NCI-H1694 (cell line): ENCODE measurements at regions not wholly inside any gene's neighbourhood (a gene's known extent, or its start where the extent isn't known, plus 50 kb on each side); places are given as distances from the start of the nearest gene placed in this dataset.
"Not testable (repeated sequence)": the region's sequence is repeated elsewhere in the genome, so short reads cannot be mapped to it uniquely, and the experiment has no call there.

ENCODE experiments used
- DNase-seq: peaks from one replicate; lab custom pipeline; 2025; lab: John Stamatoyannopoulos, UW

DNA sequence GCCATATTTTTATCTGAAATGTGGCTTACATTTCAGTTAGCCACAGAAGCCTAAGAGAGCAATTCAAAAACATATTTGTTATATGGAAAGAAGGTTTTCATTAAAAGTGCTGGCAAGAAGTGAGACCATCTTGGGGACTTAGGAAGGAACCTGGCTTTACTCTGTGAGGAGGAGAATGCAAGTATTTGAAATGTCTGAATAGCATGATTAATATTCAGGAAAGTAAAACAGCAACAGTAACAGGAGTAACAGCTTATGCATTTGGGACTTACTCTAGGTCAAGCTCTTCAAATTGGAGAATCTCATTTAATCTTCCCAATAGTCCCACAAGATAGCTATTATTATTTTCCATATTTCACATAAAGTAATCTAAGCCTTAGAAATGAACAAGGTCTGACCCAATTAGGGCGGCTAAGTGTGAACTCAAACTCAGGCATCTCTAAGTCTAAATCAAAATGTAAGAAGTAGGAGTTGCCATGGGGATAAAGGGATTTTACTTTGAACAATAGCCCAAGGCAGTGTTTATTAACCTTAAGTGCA is 816.5 kb downstream of the BCKDHB start:
- no peak for DNase-seq

GRCh38 chr6:80921861-80922460 is 815.5 kb downstream of the BCKDHB start:
- no peak for DNase-seq

DNA sequence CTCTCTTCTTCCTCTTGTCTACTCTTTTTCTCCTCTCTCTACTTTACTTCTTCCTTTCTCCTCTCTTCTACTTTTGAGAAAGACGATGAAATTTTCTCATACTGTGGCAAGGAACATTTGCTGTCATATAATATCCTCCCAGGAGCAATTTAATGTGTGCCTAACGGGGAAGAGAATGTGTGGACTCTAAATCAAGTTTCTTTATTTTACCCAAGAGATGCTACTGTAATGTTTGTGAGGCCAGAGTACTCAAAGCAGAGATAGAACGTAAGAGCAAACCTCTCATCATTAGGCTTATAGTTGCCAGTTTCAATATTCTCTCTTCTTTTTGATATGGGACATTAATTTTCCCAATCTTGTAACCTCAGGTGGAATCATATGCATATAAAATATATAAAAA is 801.4 kb downstream of the BCKDHB start:
- no peak for DNase-seq

GRCh38 chr6:80903711-80904110 is 797.2 kb downstream of the BCKDHB start:
- DNase-seq = no peak

DNA sequence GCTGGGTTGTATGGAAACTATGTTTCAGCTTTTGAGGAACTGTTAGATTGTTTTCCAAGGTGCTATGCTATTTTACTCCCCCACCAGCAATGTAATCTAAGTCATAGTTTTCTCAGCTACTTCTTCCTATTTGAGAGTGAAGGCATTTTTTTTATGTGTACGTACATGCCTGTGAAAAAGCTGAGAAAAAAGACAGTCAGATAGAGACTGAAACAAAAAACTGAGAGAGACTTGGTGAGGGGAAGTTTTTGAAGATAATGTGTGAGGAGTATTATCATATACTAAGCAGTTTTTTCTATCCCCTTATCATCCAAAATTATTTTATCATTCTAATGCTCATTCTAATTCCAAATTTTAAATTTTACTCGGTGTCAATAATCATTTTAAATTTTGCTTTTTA is 780.0 kb downstream of the BCKDHB start:
- no peak for DNase-seq

DNA sequence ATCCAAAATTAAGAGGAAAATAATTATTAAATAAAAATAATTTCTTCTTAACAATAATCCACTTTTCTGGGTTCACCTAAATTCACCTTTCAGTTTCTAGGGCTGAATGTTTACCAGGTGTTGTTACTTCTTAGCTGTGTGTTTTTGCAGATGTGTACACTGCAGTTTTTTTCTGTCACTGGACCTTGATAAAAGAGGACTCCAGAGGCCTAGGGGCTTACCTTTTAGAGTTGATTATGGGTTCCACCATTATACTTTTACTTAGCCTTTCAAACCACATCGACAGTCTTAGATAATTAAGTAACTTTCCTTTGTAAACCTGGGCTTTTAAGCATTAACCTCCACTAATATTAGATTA is 766.5 kb downstream of the BCKDHB start:
- DNase-seq = no peak

DNA sequence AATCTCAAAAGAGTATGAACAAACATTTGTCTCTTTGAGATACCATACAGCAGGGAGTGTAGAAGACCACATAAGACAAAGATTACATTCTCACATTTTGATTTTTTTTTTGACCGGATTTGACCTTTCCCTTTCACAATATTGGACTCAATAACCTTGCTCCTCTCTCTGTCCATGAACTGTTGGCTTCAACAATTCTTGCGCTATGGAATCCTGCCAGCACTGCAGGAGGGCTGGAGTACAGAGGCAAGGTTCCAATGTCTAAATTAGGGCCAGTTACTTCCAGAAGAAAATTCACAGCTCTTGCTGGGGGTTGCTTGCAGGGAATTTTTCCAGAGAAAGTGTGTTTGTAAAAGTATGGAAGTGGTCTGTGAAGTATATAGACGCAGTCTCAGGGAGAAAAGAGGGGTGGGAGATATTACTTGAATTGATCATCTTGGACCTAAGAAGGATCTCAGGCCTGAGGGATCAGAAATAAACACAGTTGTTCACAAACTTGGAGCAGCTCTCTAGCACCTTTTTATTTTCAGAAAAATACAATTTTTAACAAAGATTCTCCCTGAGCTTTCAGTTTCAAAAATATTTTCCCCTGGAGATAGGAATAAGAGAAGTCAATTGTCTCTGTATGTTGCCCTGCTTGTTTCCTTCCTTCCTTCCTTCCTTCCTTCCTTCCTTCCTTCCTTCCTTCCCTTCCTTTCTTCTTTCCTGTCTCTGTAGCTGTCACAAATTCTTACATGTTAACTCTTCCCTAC is 765.9 kb downstream of the BCKDHB start:
- DNase-seq = no peak

DNA sequence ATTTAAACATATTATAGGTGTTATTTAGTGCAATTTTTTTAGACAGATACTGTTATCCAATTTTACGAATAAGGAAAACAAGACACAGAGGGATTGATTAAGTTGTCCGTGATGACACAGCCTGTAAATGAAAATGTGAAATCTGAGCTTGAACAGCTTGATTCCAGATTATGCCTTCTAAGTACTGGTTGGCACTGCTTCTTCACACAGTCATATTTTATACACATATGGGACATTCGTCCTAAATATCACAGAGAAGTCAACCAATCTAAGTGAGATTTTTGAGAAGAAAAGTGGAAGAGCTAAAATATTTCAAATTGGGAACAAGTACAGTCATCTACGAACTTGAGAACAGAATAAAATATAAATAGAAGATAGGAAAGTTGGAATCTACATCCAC is 756.3 kb downstream of the BCKDHB start:
- no peak for DNase-seq

- DNase-seq = no peak
Observed at GRCh38 chr6:80860107-80860506, 753.6 kb downstream of the BCKDHB start.

DNA sequence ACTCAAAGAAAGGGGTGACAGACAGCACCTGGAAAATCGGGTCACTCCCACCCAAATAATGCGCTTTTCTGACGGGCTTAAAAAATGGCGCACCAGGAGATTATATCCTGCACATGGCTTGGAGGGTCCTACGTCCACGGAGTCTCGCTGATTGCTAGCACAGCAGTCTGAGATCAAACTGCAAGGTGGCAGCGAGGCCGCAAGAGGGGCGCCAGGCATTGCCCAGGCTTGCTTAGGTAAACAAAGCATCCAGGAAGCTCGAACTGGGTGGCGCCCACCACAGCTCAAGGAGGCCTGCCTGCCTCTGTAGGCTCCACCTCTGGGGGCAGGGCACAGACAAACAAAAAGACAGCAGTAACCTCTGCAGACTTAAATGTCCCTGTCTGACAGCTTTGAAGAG is 741.5 kb downstream of the BCKDHB start:
- DNase-seq = not testable (repeated sequence)

DNA sequence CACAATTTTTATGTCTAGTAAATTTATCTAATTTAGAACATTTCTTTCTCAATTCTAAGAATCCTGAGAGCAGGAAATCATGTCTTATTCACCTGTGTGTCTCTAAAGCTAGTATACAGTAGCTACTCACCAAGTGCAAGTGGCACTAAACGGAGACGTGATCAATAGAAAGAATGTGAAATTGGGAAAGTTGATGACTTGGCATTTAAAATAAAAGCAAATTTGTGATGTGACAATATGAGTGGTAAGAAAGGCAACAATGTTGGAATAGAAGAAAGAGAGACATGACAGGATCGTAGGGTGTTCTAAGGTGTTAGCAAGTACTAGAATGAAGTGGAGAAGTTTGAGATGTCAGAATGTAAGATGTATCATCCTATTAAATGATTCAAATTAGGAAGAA is 725.9 kb downstream of the BCKDHB start:
- no peak for DNase-seq

GRCh38 chr6:80793411-80793810 is 686.9 kb downstream of the BCKDHB start:
- no peak for DNase-seq

GRCh38 chr6:80792151-80792550 is 685.7 kb downstream of the BCKDHB start:
- no peak for DNase-seq

GRCh38 chr6:80789912-80790570 is 683.6 kb downstream of the BCKDHB start:
- DNase-seq = no peak

DNA sequence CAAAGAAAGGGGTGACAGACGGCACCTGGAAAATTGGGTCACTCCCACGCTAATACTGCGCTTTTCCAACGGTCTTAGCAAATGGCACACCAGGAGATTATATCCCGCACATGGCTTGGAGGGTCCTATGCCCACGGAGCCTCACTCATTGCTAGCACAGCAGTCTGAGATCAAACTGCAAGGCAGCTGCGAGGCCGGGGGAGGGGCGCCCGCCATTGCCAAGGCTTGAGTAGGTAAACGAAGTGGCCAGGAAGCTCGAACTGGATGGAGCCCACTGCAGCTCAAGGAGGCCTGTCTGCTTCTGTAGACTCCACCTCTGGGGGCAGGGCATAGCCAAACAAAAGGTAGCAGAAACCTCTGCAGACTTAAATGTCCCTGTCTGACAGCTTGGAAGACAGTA is 676.8 kb downstream of the BCKDHB start:
- DNase-seq = not testable (repeated sequence)

GRCh38 chr6:80771941-80772340 is 665.5 kb downstream of the BCKDHB start:
- no peak for DNase-seq

- no peak for DNase-seq
Observed at GRCh38 chr6:80769106-80769505, 662.6 kb downstream of the BCKDHB start.

- no peak for DNase-seq
Observed at GRCh38 chr6:80767808-80768207, 661.3 kb downstream of the BCKDHB start.

DNA sequence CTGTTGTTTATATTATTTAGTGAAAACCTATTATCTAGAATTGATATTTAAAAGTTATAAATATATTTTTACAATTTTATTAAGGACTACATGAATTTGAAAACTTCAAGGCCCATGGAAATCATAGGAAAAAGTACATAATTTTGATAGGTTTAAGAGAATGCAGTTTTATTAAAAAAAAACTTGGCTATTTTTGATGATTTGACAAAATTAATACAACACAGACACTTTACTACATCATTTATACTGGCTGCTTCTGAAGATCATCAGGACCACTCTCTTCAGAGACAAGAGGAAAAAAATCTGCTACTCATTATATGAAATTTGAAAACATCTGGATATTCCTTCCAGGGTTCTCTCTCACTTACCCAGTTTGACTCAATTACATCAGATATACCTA is 637.7 kb downstream of the BCKDHB start:
- DNase-seq = no peak

GRCh38 chr6:80742481-80742880 is 636.0 kb downstream of the BCKDHB start:
- peak; percentile 40 for DNase-seq

GRCh38 chr6:80733641-80734040 is 627.2 kb downstream of the BCKDHB start:
- DNase-seq = no peak

- no peak for DNase-seq
Observed at GRCh38 chr6:80728830-80729229, 622.4 kb downstream of the BCKDHB start.

- no peak for DNase-seq
Observed at GRCh38 chr6:80728101-80728750, 621.8 kb downstream of the BCKDHB start.
